ENCODE measurements at regions not wholly inside any gene's neighbourhood (a gene's known extent, or its start where the extent isn't known, plus 50 kb on each side); places are given as distances from the start of the nearest gene placed in this dataset.

GRCh38 chr2:187051350-187051749, 202.4 kb upstream of the ZSWIM2 start:
- TF ChIP-seq, protein P1, sequence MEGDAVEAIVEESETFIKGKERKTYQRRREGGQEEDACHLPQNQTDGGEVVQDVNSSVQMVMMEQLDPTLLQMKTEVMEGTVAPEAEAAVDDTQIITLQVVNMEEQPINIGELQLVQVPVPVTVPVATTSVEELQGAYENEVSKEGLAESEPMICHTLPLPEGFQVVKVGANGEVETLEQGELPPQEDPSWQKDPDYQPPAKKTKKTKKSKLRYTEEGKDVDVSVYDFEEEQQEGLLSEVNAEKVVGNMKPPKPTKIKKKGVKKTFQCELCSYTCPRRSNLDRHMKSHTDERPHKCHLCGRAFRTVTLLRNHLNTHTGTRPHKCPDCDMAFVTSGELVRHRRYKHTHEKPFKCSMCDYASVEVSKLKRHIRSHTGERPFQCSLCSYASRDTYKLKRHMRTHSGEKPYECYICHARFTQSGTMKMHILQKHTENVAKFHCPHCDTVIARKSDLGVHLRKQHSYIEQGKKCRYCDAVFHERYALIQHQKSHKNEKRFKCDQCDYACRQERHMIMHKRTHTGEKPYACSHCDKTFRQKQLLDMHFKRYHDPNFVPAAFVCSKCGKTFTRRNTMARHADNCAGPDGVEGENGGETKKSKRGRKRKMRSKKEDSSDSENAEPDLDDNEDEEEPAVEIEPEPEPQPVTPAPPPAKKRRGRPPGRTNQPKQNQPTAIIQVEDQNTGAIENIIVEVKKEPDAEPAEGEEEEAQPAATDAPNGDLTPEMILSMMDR (IDR thresholded peaks at IDR 0.05), result no peak
- TF ChIP-seq POLR2A (IDR thresholded peaks at IDR 0.05), result no peak

Data from heart left ventricle (tissue), 13 donors.